ENCODE measurements at regions not wholly inside any gene's neighbourhood (a gene's known extent, or its start where the extent isn't known, plus 50 kb on each side); places are given as distances from the start of the nearest gene placed in this dataset.
"Not testable (repeated sequence)": the region's sequence is repeated elsewhere in the genome, so short reads cannot be mapped to it uniquely, and the experiment has no call there.

GRCh38 chr14:28820677-28821076 lies 54.1 kb downstream of the FOXG1 start:
- Histone ChIP-seq H3K4me1 (ENCODE audit: control insufficient read depth, insufficient read depth, low read length, unreplicated experiment) (no peaks in the 10 kb centered on the region), H3K4me3 (ENCODE audit: low read depth, low read length) (no peak overlapping the region), H3K79me2 (ENCODE audit: control insufficient read depth, insufficient read depth, low read length, unreplicated experiment) (no peaks in the 10 kb centered on the region), H3K27me3 (ENCODE audit: insufficient read depth, low read length) (peaks cover 9% of the 10 kb centered on the region; the same call in 1 of the 2 replicates), H2AFZ (ENCODE audit: low read length, unreplicated experiment) (no peak overlapping the region), H3K36me3 (ENCODE audit: insufficient read depth, low read length) (no peaks in the 10 kb centered on the region), H3K27ac (ENCODE audit: low read depth, low read length) (no peak overlapping the region)

GRCh38 chr14:28821993-28822392 lies 55.4 kb downstream of the FOXG1 start:
- Histone ChIP-seq H3K79me2 (ENCODE audit: control insufficient read depth, insufficient read depth, low read length, unreplicated experiment) (no peaks in the 10 kb centered on the region), H3K27ac (ENCODE audit: low read depth, low read length) (no peak overlapping the region), H3K27me3 (ENCODE audit: insufficient read depth, low read length) (peaks cover 12% of the 10 kb centered on the region), H3K4me1 (ENCODE audit: control insufficient read depth, insufficient read depth, low read length, unreplicated experiment) (no peaks in the 10 kb centered on the region), H3K36me3 (ENCODE audit: insufficient read depth, low read length) (no peaks in the 10 kb centered on the region), H2AFZ (ENCODE audit: low read length, unreplicated experiment) (no peak overlapping the region), H3K4me3 (ENCODE audit: low read depth, low read length) (no peak overlapping the region)

- Histone ChIP-seq H2AFZ (ENCODE audit: low read length, unreplicated experiment) (no peak overlapping the region), H3K27me3 (ENCODE audit: insufficient read depth, low read length) (peaks cover 22% of the 10 kb centered on the region), H3K4me1 (ENCODE audit: control insufficient read depth, insufficient read depth, low read length, unreplicated experiment) (no peaks in the 10 kb centered on the region), H3K27ac (ENCODE audit: low read depth, low read length) (no peak overlapping the region), H3K36me3 (ENCODE audit: insufficient read depth, low read length) (no peaks in the 10 kb centered on the region), H3K79me2 (ENCODE audit: control insufficient read depth, insufficient read depth, low read length, unreplicated experiment) (no peaks in the 10 kb centered on the region), H3K4me3 (ENCODE audit: low read depth, low read length) (no peak overlapping the region)
Measured at GRCh38 chr14:28823245-28823644, 56.7 kb downstream of the FOXG1 start.

GRCh38 chr14:28830115-28830534 lies 63.5 kb downstream of the FOXG1 start:
- H3K36me3 ChIP-seq (ENCODE audit: insufficient read depth, low read length), result no peaks in the 10 kb centered on the region
- peaks cover 62% of the 10 kb centered on the region for H3K27me3 ChIP-seq (ENCODE audit: insufficient read depth, low read length)
- H3K4me3 ChIP-seq (ENCODE audit: low read depth, low read length), result no peak overlapping the region
- H3K79me2 ChIP-seq (ENCODE audit: control insufficient read depth, insufficient read depth, low read length, unreplicated experiment), result no peaks in the 10 kb centered on the region
- no peak overlapping the region for H2AFZ ChIP-seq (ENCODE audit: low read length, unreplicated experiment)
- no peaks in the 10 kb centered on the region for H3K4me1 ChIP-seq (ENCODE audit: control insufficient read depth, insufficient read depth, low read length, unreplicated experiment)
- H3K27ac ChIP-seq (ENCODE audit: low read depth, low read length), result no peak overlapping the region

GRCh38 chr14:28831126-28831525 lies 64.5 kb downstream of the FOXG1 start:
- no peaks in the 10 kb centered on the region for H3K79me2 ChIP-seq (ENCODE audit: control insufficient read depth, insufficient read depth, low read length, unreplicated experiment)
- no peaks in the 10 kb centered on the region for H3K4me1 ChIP-seq (ENCODE audit: control insufficient read depth, insufficient read depth, low read length, unreplicated experiment)
- H3K36me3 ChIP-seq (ENCODE audit: insufficient read depth, low read length), result no peaks in the 10 kb centered on the region
- H3K27me3 ChIP-seq (ENCODE audit: insufficient read depth, low read length), result peaks cover 69% of the 10 kb centered on the region
- no peak overlapping the region for H2AFZ ChIP-seq (ENCODE audit: low read length, unreplicated experiment)
- no peak overlapping the region for H3K27ac ChIP-seq (ENCODE audit: low read depth, low read length)
- no peak overlapping the region for H3K4me3 ChIP-seq (ENCODE audit: low read depth, low read length)

- H2AFZ ChIP-seq (ENCODE audit: low read length, unreplicated experiment); H3K4me1 ChIP-seq (ENCODE audit: control insufficient read depth, insufficient read depth, low read length, unreplicated experiment); H3K27ac ChIP-seq (ENCODE audit: low read depth, low read length); H3K36me3 ChIP-seq (ENCODE audit: insufficient read depth, low read length); H3K79me2 ChIP-seq (ENCODE audit: control insufficient read depth, insufficient read depth, low read length, unreplicated experiment); H3K4me3 ChIP-seq (ENCODE audit: low read depth, low read length): not testable (repeated sequence)
- H3K27me3 ChIP-seq (ENCODE audit: insufficient read depth, low read length), result peaks cover 86% of the 10 kb centered on the region
Measured at GRCh38 chr14:28842569-28842968, 76.0 kb downstream of the FOXG1 start.

- Histone ChIP-seq H3K79me2 (ENCODE audit: control insufficient read depth, insufficient read depth, low read length, unreplicated experiment) (no peaks in the 10 kb centered on the region), H2AFZ (ENCODE audit: low read length, unreplicated experiment) (no peak overlapping the region), H3K27ac (ENCODE audit: low read depth, low read length) (no peak overlapping the region), H3K36me3 (ENCODE audit: insufficient read depth, low read length) (no peaks in the 10 kb centered on the region), H3K4me1 (ENCODE audit: control insufficient read depth, insufficient read depth, low read length, unreplicated experiment) (no peaks in the 10 kb centered on the region), H3K27me3 (ENCODE audit: insufficient read depth, low read length) (peaks cover 12% of the 10 kb centered on the region; the same call in 1 of the 2 replicates), H3K4me3 (ENCODE audit: low read depth, low read length) (no peak overlapping the region)
Measured at GRCh38 chr14:28867571-28867970, 101.0 kb downstream of the FOXG1 start.

GRCh38 chr14:28870033-28870564 lies 103.5 kb downstream of the FOXG1 start:
- Histone ChIP-seq H3K27ac (ENCODE audit: low read depth, low read length) (no peak overlapping the region), H2AFZ (ENCODE audit: low read length, unreplicated experiment) (no peak overlapping the region), H3K4me3 (ENCODE audit: low read depth, low read length) (no peak overlapping the region), H3K79me2 (ENCODE audit: control insufficient read depth, insufficient read depth, low read length, unreplicated experiment) (no peaks in the 10 kb centered on the region), H3K36me3 (ENCODE audit: insufficient read depth, low read length) (no peaks in the 10 kb centered on the region), H3K4me1 (ENCODE audit: control insufficient read depth, insufficient read depth, low read length, unreplicated experiment) (no peaks in the 10 kb centered on the region), H3K27me3 (ENCODE audit: insufficient read depth, low read length) (peaks cover 23% of the 10 kb centered on the region; the same call in 1 of the 2 replicates)

GRCh38 chr14:28875934-28876571 lies 109.5 kb downstream of the FOXG1 start:
- H3K36me3 ChIP-seq (ENCODE audit: insufficient read depth, low read length), result no peaks in the 10 kb centered on the region
- H3K79me2 ChIP-seq (ENCODE audit: control insufficient read depth, insufficient read depth, low read length, unreplicated experiment), result no peaks in the 10 kb centered on the region
- H3K27ac ChIP-seq (ENCODE audit: low read depth, low read length), result no peak overlapping the region
- no peaks in the 10 kb centered on the region for H3K4me1 ChIP-seq (ENCODE audit: control insufficient read depth, insufficient read depth, low read length, unreplicated experiment)
- no peak overlapping the region for H2AFZ ChIP-seq (ENCODE audit: low read length, unreplicated experiment)
- H3K4me3 ChIP-seq (ENCODE audit: low read depth, low read length), result no peak overlapping the region
- peaks cover 72% of the 10 kb centered on the region for H3K27me3 ChIP-seq (ENCODE audit: insufficient read depth, low read length)

- Histone ChIP-seq H3K4me1 (ENCODE audit: control insufficient read depth, insufficient read depth, low read length, unreplicated experiment) (no peaks in the 10 kb centered on the region), H3K27ac (ENCODE audit: low read depth, low read length) (no peak overlapping the region), H3K79me2 (ENCODE audit: control insufficient read depth, insufficient read depth, low read length, unreplicated experiment) (no peaks in the 10 kb centered on the region), H3K27me3 (ENCODE audit: insufficient read depth, low read length) (peaks cover 77% of the 10 kb centered on the region), H2AFZ (ENCODE audit: low read length, unreplicated experiment) (no peak overlapping the region), H3K36me3 (ENCODE audit: insufficient read depth, low read length) (no peaks in the 10 kb centered on the region), H3K4me3 (ENCODE audit: low read depth, low read length) (no peak overlapping the region)
Measured at GRCh38 chr14:28876572-28876945, 110.0 kb downstream of the FOXG1 start.

GRCh38 chr14:28877923-28878322 lies 111.3 kb downstream of the FOXG1 start:
- Histone ChIP-seq H3K27ac (ENCODE audit: low read depth, low read length) (no peak overlapping the region), H3K27me3 (ENCODE audit: insufficient read depth, low read length) (peaks cover 78% of the 10 kb centered on the region)

More at GRCh38 chr14:28877923-28878322, 111.3 kb downstream of the FOXG1 start:
- no peak overlapping the region for H2AFZ ChIP-seq (ENCODE audit: low read length, unreplicated experiment)
- H3K36me3 ChIP-seq (ENCODE audit: insufficient read depth, low read length), result no peaks in the 10 kb centered on the region
- no peaks in the 10 kb centered on the region for H3K4me1 ChIP-seq (ENCODE audit: control insufficient read depth, insufficient read depth, low read length, unreplicated experiment)
- H3K79me2 ChIP-seq (ENCODE audit: control insufficient read depth, insufficient read depth, low read length, unreplicated experiment), result no peaks in the 10 kb centered on the region
- no peak overlapping the region for H3K4me3 ChIP-seq (ENCODE audit: low read depth, low read length)

Data from ACC112 (cell line).